Activated naive CD8-positive, alpha-beta T cell treated with anti-CD3 and anti-CD28 coated beads for 36 hours (primary cell): ENCODE measurements at regions not wholly inside any gene's neighbourhood (a gene's known extent, or its start where the extent isn't known, plus 50 kb on each side); places are given as distances from the start of the nearest gene placed in this dataset.

Source experiments
- DNase-seq: peaks from one replicate; pipeline ENCODE4 v3.0.0; 2021
- H3K27ac Mint-ChIP-seq: one replicate; pipeline ENCODE4 v1.8.0; 2022; ENCODE audit warnings: mild to moderate bottlenecking, moderate library complexity, mixed read lengths
- H3K27me3 Mint-ChIP-seq: one replicate; pipeline ENCODE4 v1.8.0; 2022; ENCODE audit warnings: mild to moderate bottlenecking, mixed read lengths
- H3K36me3 Mint-ChIP-seq: one replicate; pipeline ENCODE4 v1.8.0; 2021; ENCODE audit warnings: mild to moderate bottlenecking, mixed read lengths
- H3K4me1 Mint-ChIP-seq: one replicate; pipeline ENCODE4 v1.8.0; 2021; ENCODE audit warnings: mixed read lengths
- H3K4me3 Mint-ChIP-seq: one replicate; pipeline ENCODE4 v1.8.0; 2022; ENCODE audit warnings: mild to moderate bottlenecking, moderate library complexity, mixed read lengths
- H3K9me3 Mint-ChIP-seq: one replicate; pipeline ENCODE4 v1.8.0; 2022; ENCODE audit warnings: mixed read lengths

- Mint-ChIP-seq H3K4me3 (no peak overlapping the region), H3K36me3 (no peaks in the 10 kb centered on the region), H3K27ac (no peak overlapping the region), H3K9me3 (no peaks in the 10 kb centered on the region), H3K4me1 (no peaks in the 10 kb centered on the region), H3K27me3 (no peaks in the 10 kb centered on the region)
- DNase-seq: no peak
These were observed 75.5 kb upstream of the LRIG3 start for GRCh38 chr12:58995666-58996363.

- no peak overlapping the region for H3K27ac Mint-ChIP-seq
- no peaks in the 10 kb centered on the region for H3K4me1 Mint-ChIP-seq
- no peak for DNase-seq
- no peaks in the 10 kb centered on the region for H3K36me3 Mint-ChIP-seq
- H3K9me3 Mint-ChIP-seq: peaks cover 10% of the 10 kb centered on the region
- H3K27me3 Mint-ChIP-seq: no peaks in the 10 kb centered on the region
- H3K4me3 Mint-ChIP-seq: no peak overlapping the region
These were observed 68.5 kb upstream of the LRIG3 start for GRCh38 chr12:58988643-58989344.

GRCh38 chr12:58981961-58982360 is 61.7 kb upstream of the LRIG3 start:
- Mint-ChIP-seq H3K9me3 (no peaks in the 10 kb centered on the region), H3K4me3 (no peak overlapping the region), H3K4me1 (no peaks in the 10 kb centered on the region), H3K27me3 (no peaks in the 10 kb centered on the region), H3K27ac (no peak overlapping the region), H3K36me3 (no peaks in the 10 kb centered on the region)
- no peak for DNase-seq

GRCh38 chr12:58980768-58981167 is 60.5 kb upstream of the LRIG3 start:
- Mint-ChIP-seq H3K9me3 (no peaks in the 10 kb centered on the region), H3K4me3 (no peak overlapping the region), H3K27me3 (no peaks in the 10 kb centered on the region), H3K4me1 (no peaks in the 10 kb centered on the region), H3K27ac (no peak overlapping the region), H3K36me3 (no peaks in the 10 kb centered on the region)
- DNase-seq: no peak

GRCh38 chr12:58978717-58979116 is 58.4 kb upstream of the LRIG3 start:
- H3K9me3 Mint-ChIP-seq: no peaks in the 10 kb centered on the region

GRCh38 chr12:58977476-58977875 is 57.2 kb upstream of the LRIG3 start:
- DNase-seq: no peak
- Mint-ChIP-seq H3K36me3 (no peaks in the 10 kb centered on the region), H3K4me1 (no peaks in the 10 kb centered on the region), H3K27ac (no peak overlapping the region), H3K4me3 (no peak overlapping the region), H3K9me3 (no peaks in the 10 kb centered on the region), H3K27me3 (no peaks in the 10 kb centered on the region)

More at GRCh38 chr12:58978717-58979116, 58.4 kb upstream of the LRIG3 start:
- Mint-ChIP-seq H3K27me3 (no peaks in the 10 kb centered on the region), H3K36me3 (no peaks in the 10 kb centered on the region), H3K27ac (no peak overlapping the region), H3K4me3 (no peak overlapping the region), H3K4me1 (no peaks in the 10 kb centered on the region)
- DNase-seq: no peak

GRCh38 chr12:58976146-58976545 is 55.8 kb upstream of the LRIG3 start:
- no peak overlapping the region for H3K4me3 Mint-ChIP-seq
- H3K4me1 Mint-ChIP-seq: no peaks in the 10 kb centered on the region
- no peaks in the 10 kb centered on the region for H3K9me3 Mint-ChIP-seq
- no peaks in the 10 kb centered on the region for H3K27me3 Mint-ChIP-seq
- H3K36me3 Mint-ChIP-seq: no peaks in the 10 kb centered on the region
- no peak overlapping the region for H3K27ac Mint-ChIP-seq
- DNase-seq: no peak
